DMS79 (cell line): ENCODE measurements at regions not wholly inside any gene's neighbourhood (a gene's known extent, or its start where the extent isn't known, plus 50 kb on each side); places are given as distances from the start of the nearest gene placed in this dataset.

ENCODE experiments used
- DNase-seq: peaks from one replicate; lab custom pipeline; 2025; lab: John Stamatoyannopoulos, UW

- no peak for DNase-seq
Measured at GRCh38 chrX:40485102-40485826, 95.5 kb upstream of the ATP6AP2 start.

DNA sequence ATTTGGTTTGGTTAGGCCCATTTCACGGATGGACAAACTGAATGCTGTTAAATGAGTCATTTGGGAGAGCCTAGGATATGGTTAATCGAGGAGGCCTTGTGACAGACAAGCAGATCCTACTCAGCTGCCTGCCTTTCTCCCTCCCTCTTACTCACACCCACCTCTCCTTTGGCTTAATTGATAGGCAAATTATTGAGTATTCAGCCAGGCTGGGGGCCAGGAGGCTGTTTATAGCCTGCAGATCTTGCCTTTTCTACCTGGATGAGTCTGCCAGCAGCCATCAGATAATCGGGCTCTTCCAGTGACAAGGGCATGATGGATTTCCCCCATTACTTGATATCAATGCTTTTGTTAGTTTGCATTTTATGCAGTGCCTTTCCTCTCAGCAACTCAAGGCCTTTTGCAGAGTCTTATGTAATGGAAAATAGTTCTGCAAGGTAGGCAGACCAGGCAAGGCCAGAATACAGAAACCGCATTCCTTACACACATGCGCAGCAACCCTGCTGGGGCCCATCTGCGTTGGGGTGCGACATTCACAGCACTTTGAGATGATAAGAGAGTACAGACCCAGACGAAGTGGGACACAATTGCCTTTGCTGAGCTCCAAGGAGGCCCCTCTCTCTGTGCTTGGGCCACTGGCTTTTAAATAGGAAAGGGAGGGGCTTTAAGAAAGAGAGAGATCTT, 96.2 kb upstream of the ATP6AP2 start:
- no peak for DNase-seq

- no peak for DNase-seq
Measured at GRCh38 chrX:40483502-40483901, 97.3 kb upstream of the ATP6AP2 start.

GRCh38 chrX:40479777-40480318, 100.9 kb upstream of the ATP6AP2 start:
- DNase-seq, result no peak

DNA sequence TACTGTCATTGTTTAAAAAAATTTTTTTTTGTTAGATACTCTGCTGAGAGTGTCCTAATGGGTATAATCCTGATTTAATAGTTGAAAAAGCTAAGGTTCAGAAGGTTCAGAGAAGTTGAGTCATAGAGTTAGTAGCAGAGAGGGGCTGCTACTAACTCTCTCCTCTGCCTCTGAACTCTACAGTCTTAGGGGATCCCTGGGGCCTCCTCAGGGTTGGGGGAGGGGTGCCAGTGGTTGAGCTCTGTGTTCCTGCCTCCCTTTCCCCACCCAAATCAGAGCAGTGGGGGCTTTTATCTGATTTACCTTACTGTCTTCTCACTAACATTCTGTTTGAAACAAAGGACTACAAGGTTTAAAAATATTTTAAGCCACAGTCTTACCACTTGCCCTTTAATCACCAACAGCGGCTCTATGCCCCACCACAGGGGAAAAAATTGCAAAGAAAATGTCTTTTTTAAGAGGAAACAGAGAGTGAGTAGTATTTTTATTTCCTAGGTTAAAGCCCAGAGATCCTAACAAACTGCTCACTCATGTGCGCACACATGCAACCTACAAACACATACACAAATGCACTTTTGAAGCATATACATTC, 102.2 kb upstream of the ATP6AP2 start:
- no peak for DNase-seq

GRCh38 chrX:40476958-40477357, 103.8 kb upstream of the ATP6AP2 start:
- DNase-seq, result no peak

- DNase-seq, result no peak
Measured at GRCh38 chrX:40474645-40475044, 106.1 kb upstream of the ATP6AP2 start.

GRCh38 chrX:40474205-40474626, 106.6 kb upstream of the ATP6AP2 start:
- no peak for DNase-seq

DNA sequence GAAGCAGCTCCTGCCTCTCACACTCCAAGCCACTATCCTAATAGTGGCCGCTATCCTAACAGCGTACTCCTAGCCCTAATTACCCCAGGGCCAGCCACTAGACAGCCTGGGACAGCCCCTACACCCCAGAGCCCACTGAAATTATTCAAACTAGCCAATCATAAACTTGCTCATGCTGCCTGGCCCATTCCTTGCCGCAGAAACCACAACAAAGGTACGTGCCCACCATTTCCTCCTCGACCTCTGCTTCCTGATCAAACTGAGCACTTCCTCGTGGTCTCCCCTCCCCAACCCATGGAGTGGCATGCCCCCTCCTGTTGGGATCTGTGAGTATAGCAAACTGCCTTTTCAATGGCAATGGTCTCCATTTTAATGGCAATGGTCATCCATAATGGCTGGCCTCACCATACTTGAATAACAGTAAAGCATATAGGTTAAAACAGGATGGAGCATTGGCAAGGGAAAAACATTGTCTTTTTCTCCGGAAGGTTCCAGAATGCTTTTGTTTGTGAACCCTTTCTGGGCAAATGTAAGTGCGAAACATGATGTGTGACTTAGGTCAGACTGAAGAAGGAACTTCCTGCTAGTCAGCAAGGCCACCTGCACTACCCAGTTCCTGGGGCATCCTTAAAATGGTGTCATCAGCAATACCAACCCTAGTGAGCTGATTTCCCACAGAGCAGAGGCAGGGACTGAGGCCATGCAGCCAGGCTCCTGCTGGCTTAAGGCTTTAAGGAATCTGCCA, 107.1 kb upstream of the ATP6AP2 start:
- DNase-seq, result no peak

DNA sequence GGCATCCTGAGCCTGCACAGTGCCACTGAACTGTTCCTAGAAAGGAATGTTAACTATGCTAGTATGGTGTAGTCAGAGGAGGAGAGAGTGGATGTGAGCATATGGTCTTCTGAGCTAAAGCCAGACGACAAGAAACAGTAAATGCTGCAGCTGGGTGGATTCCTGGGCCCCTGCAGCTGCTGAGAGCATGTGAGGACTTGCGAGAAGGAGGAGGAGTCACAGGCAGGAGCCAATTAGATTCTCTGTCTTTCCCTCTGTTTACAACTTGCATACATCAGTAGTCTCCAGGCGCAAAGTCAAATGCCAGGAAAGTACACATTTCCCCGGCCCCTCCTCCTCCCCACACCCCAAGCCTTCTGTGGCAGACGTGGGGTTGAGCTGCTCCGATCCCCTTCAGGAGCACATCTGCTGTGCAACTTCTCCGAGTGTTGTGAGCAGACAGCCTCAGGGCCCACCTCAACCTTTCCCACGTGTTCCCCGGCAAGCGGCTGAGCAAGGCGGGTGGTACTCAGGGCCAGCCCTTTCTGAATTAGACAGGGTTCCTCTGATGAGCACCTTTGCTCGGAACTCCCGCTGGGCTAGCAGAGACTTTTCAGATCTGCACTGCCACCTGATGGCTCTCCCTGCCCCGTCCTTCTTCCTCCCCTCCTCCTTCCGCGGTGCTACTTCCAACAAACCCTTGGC, 108.7 kb upstream of the ATP6AP2 start:
- peak; percentile 31 for DNase-seq

DNA sequence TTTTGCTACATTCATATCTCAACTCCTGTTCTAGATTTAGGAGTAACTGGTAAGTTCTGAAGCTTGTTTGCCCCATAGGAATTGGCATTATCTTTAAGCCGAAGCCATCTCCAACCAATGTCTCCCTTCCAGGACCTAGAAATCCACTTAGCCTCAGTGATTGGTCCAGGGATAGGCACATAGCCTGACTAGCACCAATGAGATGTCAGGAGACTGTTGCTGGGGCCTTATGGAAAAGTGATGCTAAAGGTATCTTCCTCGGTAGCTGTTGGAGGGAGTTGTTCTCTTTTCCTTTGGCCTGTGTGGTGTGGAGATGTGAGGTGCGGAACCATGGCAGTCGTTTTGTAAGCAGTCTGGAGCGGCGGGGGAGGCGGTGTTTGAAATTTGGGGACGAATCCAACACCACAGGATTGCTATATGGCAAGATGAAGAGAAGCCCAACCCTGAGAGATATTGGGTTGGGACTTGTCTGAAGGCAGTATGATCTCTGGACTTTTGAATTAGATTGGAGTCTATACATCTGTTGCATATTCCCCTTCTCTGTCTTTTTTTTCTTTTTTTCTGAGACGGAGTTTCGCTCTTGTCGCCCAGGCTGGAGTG, 109.8 kb upstream of the ATP6AP2 start:
- DNase-seq, result no peak

- no peak for DNase-seq
Measured at GRCh38 chrX:40469316-40469715, 111.5 kb upstream of the ATP6AP2 start.

DNA sequence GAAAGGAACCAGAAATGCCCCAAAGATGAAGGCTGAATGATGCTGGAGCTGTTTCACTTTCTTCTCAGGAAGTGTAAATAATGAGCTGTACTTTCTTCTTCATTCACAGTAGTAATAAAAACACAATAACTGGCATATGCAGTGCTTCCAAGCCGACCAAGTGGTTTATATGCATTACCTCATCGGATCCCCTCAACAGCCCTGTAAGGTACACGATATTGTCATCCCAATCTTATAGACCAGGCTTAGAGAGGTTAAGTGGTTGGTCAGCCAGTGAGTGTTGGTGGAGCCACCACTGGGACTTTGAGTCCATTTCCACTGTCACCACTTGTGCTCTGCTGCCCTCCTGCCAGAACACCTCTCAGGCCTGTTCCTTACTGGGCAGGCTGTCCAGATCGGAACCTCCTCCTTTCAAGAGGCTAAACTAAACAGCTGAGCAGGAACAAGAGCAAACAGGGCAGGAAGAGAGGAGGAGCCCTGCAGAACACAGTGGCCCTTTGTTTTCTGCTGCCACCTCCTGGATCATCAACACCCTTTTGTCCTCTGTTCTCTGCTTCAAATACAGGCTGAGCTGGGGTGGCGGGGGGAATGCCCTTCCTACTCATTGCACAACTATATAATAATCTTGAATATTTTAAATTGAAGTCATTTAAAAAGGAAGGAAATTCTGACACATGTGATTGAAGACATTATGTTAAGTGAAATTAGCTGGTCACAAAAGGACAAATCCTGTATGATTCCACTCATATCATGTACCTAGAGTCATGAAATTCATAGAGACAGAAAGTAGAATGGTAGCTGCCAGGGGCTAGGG, 112.5 kb upstream of the ATP6AP2 start:
- peak; percentile 38 for DNase-seq

GRCh38 chrX:40467454-40467853, 113.3 kb upstream of the ATP6AP2 start:
- DNase-seq, result no peak

DNA sequence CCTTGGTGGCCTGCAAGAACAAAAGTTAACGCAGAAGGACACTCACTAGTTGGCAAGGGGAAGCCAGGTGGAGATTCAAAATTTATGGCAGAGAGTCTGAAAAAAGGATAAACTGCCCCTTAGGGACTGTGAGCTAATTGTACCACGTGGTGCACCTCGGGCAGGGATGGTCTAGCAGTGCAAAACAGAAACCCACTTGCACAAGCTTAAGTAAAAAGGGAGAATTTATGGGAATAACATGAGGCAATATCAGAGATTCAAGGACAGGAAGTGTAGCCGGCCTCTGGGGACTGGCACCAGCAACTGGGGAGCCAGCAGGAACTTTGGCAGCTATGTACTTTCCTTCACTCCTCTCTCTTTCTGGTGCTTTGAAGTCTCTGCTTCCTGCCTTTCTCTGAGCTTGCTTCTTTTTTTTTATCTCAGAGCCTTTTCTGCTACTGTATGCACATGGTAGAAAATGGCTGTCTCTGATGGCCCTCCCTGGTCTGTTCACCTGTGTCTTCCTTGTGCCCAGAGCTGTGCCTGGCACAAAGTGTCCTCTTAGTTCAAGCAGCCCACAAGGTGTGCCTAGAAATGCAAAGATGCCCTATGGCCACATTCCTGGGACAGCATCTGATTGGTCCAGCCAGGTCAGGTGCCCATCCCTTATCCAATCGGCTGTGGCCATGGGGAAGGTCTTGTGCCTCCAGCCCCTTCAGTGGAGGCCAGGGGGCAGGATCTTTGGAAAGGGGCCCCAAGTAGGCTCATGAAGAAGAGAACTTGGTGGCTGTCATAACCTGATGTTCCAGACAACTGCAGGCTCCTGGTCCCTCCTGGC, 114.8 kb upstream of the ATP6AP2 start:
- no peak for DNase-seq

- no peak for DNase-seq
Measured at GRCh38 chrX:40462795-40463194, 118.0 kb upstream of the ATP6AP2 start.

DNA sequence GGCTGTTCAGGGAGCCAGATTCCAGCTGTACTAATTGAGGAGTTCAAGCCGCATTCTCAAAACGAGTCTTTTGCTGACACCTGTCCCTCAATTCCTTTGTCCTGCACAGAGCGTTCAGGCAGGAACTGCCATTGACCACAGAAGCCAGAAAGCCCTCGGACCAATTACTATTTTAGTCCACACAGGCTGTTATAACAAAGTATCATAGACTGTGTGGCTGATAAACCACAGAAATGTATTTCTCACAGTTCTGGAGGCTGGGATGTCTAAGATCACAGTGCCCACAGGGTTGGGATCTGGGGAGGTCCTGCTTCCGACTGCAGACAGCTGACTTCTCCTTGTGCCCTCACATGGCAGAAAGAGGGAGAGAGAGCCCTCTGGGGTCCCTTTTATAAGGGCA, 119.8 kb upstream of the ATP6AP2 start:
- DNase-seq, result no peak

GRCh38 chrX:40459571-40460158, 121.1 kb upstream of the ATP6AP2 start:
- DNase-seq, result no peak

DNA sequence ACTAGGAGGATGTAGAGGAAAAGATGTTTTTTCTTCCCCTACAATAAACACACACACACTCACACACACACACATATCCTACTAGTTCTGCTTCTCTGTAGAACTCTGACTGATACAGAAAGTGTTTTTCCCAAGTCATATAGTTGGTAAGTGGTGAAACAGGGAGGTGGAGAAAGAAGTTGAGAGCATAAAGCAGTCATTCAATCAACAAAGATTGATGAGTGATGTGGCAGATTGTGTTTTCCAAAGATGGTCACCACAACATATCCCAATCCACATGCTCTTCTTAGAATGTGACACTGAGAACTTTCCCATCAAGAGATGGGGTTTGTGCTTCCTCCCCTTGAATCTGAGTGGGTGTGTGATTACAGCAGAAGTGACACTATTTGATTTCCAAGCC, 123.4 kb upstream of the ATP6AP2 start:
- no peak for DNase-seq
